ENCODE measurements at regions not wholly inside any gene's neighbourhood (a gene's known extent, or its start where the extent isn't known, plus 50 kb on each side); places are given as distances from the start of the nearest gene placed in this dataset.
A peak's percentile ranks its signal among the peaks of the same experiment; 100 is the strongest.
"Not testable (repeated sequence)": the region's sequence is repeated elsewhere in the genome, so short reads cannot be mapped to it uniquely, and the experiment has no call there.

DNA sequence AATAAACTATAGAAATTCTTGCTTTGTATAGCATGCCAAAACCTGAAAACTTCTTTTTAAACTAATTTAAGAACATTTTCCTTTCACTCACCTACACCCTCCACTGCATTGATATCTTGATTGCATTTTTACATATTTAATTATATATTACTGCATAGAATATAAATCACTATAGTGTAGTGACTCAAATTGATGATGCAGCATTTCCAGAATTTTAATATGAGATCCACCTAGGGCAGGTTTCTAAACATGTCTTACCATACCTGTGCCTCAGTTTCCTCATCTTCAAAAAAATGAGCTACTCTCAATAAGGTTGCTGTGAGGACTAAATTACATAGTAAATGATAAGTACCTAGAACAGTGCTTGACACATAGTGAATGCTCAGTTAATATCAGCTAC is 881.5 kb downstream of the RPS29 start:
- Mint-ChIP-seq H3K9me3 (ENCODE audit: unreplicated experiment) (no peaks in the 10 kb centered on the region), H3K36me3 (ENCODE audit: unreplicated experiment) (no peaks in the 10 kb centered on the region), H3K27me3 (ENCODE audit: unreplicated experiment) (no peaks in the 10 kb centered on the region), H3K4me3 (ENCODE audit: unreplicated experiment) (no peak overlapping the region), H3K4me1 (ENCODE audit: low read depth, unreplicated experiment) (no peaks in the 10 kb centered on the region), H3K27ac (ENCODE audit: unreplicated experiment) (no peak overlapping the region)
- TF ChIP-seq, protein P1, sequence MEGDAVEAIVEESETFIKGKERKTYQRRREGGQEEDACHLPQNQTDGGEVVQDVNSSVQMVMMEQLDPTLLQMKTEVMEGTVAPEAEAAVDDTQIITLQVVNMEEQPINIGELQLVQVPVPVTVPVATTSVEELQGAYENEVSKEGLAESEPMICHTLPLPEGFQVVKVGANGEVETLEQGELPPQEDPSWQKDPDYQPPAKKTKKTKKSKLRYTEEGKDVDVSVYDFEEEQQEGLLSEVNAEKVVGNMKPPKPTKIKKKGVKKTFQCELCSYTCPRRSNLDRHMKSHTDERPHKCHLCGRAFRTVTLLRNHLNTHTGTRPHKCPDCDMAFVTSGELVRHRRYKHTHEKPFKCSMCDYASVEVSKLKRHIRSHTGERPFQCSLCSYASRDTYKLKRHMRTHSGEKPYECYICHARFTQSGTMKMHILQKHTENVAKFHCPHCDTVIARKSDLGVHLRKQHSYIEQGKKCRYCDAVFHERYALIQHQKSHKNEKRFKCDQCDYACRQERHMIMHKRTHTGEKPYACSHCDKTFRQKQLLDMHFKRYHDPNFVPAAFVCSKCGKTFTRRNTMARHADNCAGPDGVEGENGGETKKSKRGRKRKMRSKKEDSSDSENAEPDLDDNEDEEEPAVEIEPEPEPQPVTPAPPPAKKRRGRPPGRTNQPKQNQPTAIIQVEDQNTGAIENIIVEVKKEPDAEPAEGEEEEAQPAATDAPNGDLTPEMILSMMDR (IDR thresholded peaks at IDR 0.05; ENCODE audit: partially characterized antibody, unreplicated experiment) = no peak
- DNase-seq = no peak

DNA sequence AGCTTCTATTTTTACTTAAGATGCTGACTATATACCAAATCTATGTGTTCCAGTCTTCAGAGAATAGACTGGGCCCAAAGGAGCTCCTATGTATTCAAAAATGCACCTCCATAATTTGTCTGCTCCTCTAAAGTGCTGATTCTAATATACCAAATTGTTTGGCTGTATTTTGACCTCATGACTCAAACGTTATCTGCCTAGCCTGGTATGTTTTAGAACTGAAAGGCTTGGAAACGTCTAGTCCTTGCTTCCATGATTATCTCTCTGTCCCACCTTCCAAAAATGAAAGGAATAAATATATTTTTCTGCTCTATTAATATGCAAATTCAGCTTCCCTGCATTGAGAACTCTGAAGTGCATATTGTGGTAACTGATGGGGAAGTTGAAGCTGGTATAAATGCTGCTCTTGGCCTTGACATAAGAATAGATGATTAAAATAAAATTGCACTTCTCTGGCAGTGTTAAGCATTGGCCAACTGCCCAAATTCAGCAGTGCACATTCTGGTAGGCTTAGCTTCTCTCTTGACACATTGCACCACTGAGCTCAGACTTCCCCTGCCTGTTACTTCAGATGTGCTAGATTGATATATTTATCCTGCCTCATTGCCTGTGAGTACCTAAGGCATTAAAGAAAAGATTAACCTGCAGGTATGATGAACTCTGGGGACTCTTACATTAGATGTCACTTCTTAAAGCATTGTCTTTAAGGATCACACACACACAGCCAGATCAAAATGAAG is 882.3 kb downstream of the RPS29 start:
- Mint-ChIP-seq H3K4me3 (ENCODE audit: unreplicated experiment) (no peak overlapping the region), H3K27ac (ENCODE audit: unreplicated experiment) (no peak overlapping the region), H3K36me3 (ENCODE audit: unreplicated experiment) (peaks cover 4% of the 10 kb centered on the region), H3K27me3 (ENCODE audit: unreplicated experiment) (no peaks in the 10 kb centered on the region), H3K4me1 (ENCODE audit: low read depth, unreplicated experiment) (no peaks in the 10 kb centered on the region), H3K9me3 (ENCODE audit: unreplicated experiment) (no peaks in the 10 kb centered on the region)
- TF ChIP-seq, protein P1 (IDR thresholded peaks at IDR 0.05; ENCODE audit: partially characterized antibody, unreplicated experiment) = no peak
- no peak for DNase-seq

DNA sequence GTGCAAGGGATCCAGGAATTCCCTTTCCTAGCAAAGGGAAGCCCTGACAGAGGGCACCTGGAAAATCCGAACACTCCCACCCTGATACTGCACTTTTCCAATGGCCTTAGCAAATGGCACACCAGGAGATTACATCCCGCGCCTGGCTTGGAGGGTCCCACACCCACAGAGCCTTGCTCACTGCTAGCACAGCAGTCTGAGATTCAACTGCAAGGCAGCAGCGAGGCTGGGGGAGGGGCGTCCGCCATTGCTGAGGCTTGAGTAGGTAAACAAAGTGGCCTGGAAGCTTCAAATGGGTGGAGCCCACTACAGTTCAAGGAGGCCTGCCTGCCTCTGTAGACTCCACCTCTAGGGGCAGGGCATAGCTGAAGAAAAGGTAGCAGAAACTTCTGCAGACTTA is 888.8 kb downstream of the RPS29 start:
- not testable (repeated sequence) for H3K27ac Mint-ChIP-seq (ENCODE audit: unreplicated experiment); H3K4me3 Mint-ChIP-seq (ENCODE audit: unreplicated experiment); DNase-seq; H3K9me3 Mint-ChIP-seq (ENCODE audit: unreplicated experiment); H3K27me3 Mint-ChIP-seq (ENCODE audit: unreplicated experiment); H3K36me3 Mint-ChIP-seq (ENCODE audit: unreplicated experiment); H3K4me1 Mint-ChIP-seq (ENCODE audit: low read depth, unreplicated experiment)

DNA sequence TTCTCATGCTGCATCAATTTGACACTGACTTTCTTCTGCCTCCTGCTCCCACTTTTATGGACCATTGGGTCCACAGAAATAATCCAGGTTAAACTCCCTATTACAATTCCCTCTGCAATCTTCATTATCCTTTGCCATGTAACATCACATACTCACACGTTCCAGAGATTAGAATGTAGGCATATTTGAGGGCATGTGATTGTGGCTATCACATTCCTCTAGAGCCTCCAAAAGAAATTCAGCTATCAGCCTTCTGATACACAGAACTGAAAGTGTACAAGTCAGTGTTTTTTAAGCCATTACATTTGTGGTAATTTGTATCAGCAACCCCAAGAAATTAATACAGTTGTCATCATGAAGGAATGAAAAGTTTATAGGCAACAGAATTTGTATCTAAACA is 892.4 kb downstream of the RPS29 start:
- Mint-ChIP-seq H3K4me1 (ENCODE audit: low read depth, unreplicated experiment) (peaks cover 4% of the 10 kb centered on the region), H3K36me3 (ENCODE audit: unreplicated experiment) (no peaks in the 10 kb centered on the region), H3K27ac (ENCODE audit: unreplicated experiment) (no peak overlapping the region), H3K4me3 (ENCODE audit: unreplicated experiment) (no peak overlapping the region), H3K9me3 (ENCODE audit: unreplicated experiment) (no peaks in the 10 kb centered on the region), H3K27me3 (ENCODE audit: unreplicated experiment) (peaks cover 2% of the 10 kb centered on the region)
- DNase-seq = no peak
- TF ChIP-seq, protein P1 (IDR thresholded peaks at IDR 0.05; ENCODE audit: partially characterized antibody, unreplicated experiment) = no peak

DNA sequence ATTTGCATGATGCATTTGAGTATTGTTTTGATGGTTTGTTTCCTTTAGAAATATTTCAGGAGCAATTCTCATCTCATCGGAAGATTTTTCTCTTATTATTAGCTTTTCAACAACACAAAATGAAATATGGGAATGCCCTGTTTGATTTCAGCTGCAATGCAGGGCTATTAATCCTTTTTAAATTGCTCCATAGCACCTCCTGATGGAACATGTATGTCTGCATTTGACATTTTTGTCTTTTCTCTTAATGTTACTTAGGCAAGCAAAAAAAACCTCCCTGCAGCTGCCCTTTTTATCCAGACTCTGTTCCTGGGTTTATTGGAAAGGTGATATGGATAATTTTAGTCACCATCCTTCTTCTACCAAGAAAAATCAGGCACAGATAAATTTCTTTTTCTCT is 895.8 kb downstream of the RPS29 start:
- H3K36me3 Mint-ChIP-seq (ENCODE audit: unreplicated experiment) = no peaks in the 10 kb centered on the region
- peaks cover 2% of the 10 kb centered on the region for H3K27me3 Mint-ChIP-seq (ENCODE audit: unreplicated experiment)
- TF ChIP-seq, protein P1 (IDR thresholded peaks at IDR 0.05; ENCODE audit: partially characterized antibody, unreplicated experiment) = peak; percentile 21
- H3K27ac Mint-ChIP-seq (ENCODE audit: unreplicated experiment) = no peak overlapping the region
- no peaks in the 10 kb centered on the region for H3K9me3 Mint-ChIP-seq (ENCODE audit: unreplicated experiment)
- no peak for DNase-seq
- H3K4me1 Mint-ChIP-seq (ENCODE audit: low read depth, unreplicated experiment) = peaks cover 4% of the 10 kb centered on the region
- no peak overlapping the region for H3K4me3 Mint-ChIP-seq (ENCODE audit: unreplicated experiment)

All from glutamatergic neuron (in vitro differentiated cells).